IMR-90 (cell line): ENCODE measurements at regions not wholly inside any gene's neighbourhood (a gene's known extent, or its start where the extent isn't known, plus 50 kb on each side); places are given as distances from the start of the nearest gene placed in this dataset.

Source experiments
- ATAC-seq: fragments of 200-7000 bp; cut with Tn5 transposase; 2 replicates; pipeline ENCODE4 v1.9.1; 2020; ENCODE audit warnings: low read depth, mild to moderate bottlenecking, moderate library complexity
- BruUV-seq: library from RNA; stranded (reverse); fragments of 400-500 nt; replicated peaks from 2 replicates; lab custom pipeline; 2021; lab: Mats Ljungman, UMichigan
- CTCF ChIA-PET: fragments of 300-600 bp; formaldehyde crosslinking; extraction: SDS; loops from one replicate; lab custom pipeline; 2021; ENCODE audit warnings: antibody characterized with exemption; lab: Yijun Ruan, JAX
- POLR2A ChIA-PET: fragments of 300-600 bp; sonication (Branson Sonifier 250); formaldehyde crosslinking; loops from one replicate; lab custom pipeline; 2022; ENCODE audit warnings: antibody characterized with exemption; ENCODE audit not compliant: unreplicated experiment; lab: Charles Lee
- DNase-seq: peaks from one replicate; pipeline ENCODE4 v3.0.0; 2013
- H2AFZ ChIP-seq: replicated peaks from 2 replicates; pipeline ENCODE3; 2013; ENCODE audit warnings: low read length, mild to moderate bottlenecking; ENCODE audit not compliant: poor library complexity
- H2AK5ac ChIP-seq: 2 replicates; pipeline ENCODE4 v1.6.1; 2013; ENCODE audit warnings: low read depth, low read length, inconsistent platforms
- H2AK9ac ChIP-seq: replicated peaks from 2 replicates; pipeline ENCODE3; 2013; ENCODE audit warnings: mild to moderate bottlenecking, low read depth, low read length, moderate library complexity; ENCODE audit not compliant: poor library complexity
- H2BK120ac ChIP-seq: 2 replicates; pipeline ENCODE4 v1.6.1; 2013; ENCODE audit warnings: low read depth, low read length, inconsistent platforms
- H2BK15ac ChIP-seq: 3 replicates; pipeline ENCODE4 v1.6.1; 2013; ENCODE audit warnings: low read depth, low read length, inconsistent platforms
- H2BK20ac ChIP-seq: 2 replicates; pipeline ENCODE4 v1.6.1; 2013; ENCODE audit warnings: low read depth, mild to moderate bottlenecking, inconsistent platforms, low read length, moderate library complexity
- H2BK5ac ChIP-seq: 2 replicates; pipeline ENCODE4 v1.6.1; 2013; ENCODE audit warnings: mild to moderate bottlenecking, low read depth, low read length, inconsistent platforms; ENCODE audit not compliant: poor library complexity, severe bottlenecking
- H3K14ac ChIP-seq: replicated peaks from 2 replicates; pipeline ENCODE4 v1.6.1; 2013; ENCODE audit warnings: low read depth, low read length, inconsistent platforms
- H3K18ac ChIP-seq: 2 replicates; pipeline ENCODE4 v1.6.1; 2013; ENCODE audit warnings: low read depth, low read length, control low read depth
- H3K23ac ChIP-seq: 2 replicates; pipeline ENCODE4 v1.6.1; 2013; ENCODE audit warnings: low read depth, low read length, inconsistent platforms
- H3K27ac ChIP-seq: 2 replicates; pipeline ENCODE4 v1.5.1; 2013; ENCODE audit warnings: mild to moderate bottlenecking, control low read depth, low read length; ENCODE audit not compliant: insufficient read depth
- H3K27me3 ChIP-seq: 2 replicates; pipeline ENCODE4 v1.6.1; 2013; ENCODE audit warnings: low read length; ENCODE audit not compliant: control insufficient read depth, insufficient read depth
- H3K36me3 ChIP-seq: 2 replicates; pipeline ENCODE4 v1.6.1; 2013; ENCODE audit warnings: low read length, mixed read lengths; ENCODE audit not compliant: control insufficient read depth, insufficient read depth
- H3K4ac ChIP-seq: 2 replicates; pipeline ENCODE4 v1.6.1; 2013; ENCODE audit warnings: low read depth, low read length, inconsistent platforms
- H3K4me1 ChIP-seq: 2 replicates; pipeline ENCODE4 v1.6.1; 2013; ENCODE audit warnings: low read length, mixed read lengths; ENCODE audit not compliant: control insufficient read depth, insufficient read depth
- H3K4me2 ChIP-seq: 2 replicates; pipeline ENCODE4 v1.6.1; 2013; ENCODE audit warnings: low read depth, mild to moderate bottlenecking, control low read depth, low read length, moderate library complexity
- H3K4me3 ChIP-seq: 2 replicates; pipeline ENCODE4 v1.5.1; 2013; ENCODE audit warnings: low read depth, mild to moderate bottlenecking, control low read depth, low read length, moderate library complexity; ENCODE audit not compliant: insufficient read depth
- H3K56ac ChIP-seq: 2 replicates; pipeline ENCODE4 v1.6.1; 2013; ENCODE audit warnings: low read length, inconsistent platforms; ENCODE audit not compliant: insufficient read depth; ENCODE audit errors: extremely low read depth
- H3K79me1 ChIP-seq, 2 experiments: 2 replicates each; pipeline ENCODE4 v1.6.1; 2013; ENCODE audit warnings: low read length in 2 of 2, inconsistent platforms in 1 of 2, low read depth in 1 of 2
- H3K9ac ChIP-seq: 2 replicates; pipeline ENCODE4 v1.6.1; 2013; ENCODE audit warnings: low read depth, low read length, control low read depth
- H3K9me1 ChIP-seq: 2 replicates; pipeline ENCODE4 v1.6.1; 2013; ENCODE audit warnings: low read length, inconsistent platforms; ENCODE audit not compliant: insufficient read depth
- H3K9me3 ChIP-seq: 2 replicates; pipeline ENCODE4 v1.6.1; 2013; ENCODE audit warnings: low read length; ENCODE audit not compliant: control insufficient read depth, insufficient read depth
- H4K20me1 ChIP-seq: 2 replicates; pipeline ENCODE4 v1.6.1; 2013; ENCODE audit warnings: low read length, inconsistent platforms; ENCODE audit not compliant: insufficient read depth
- H4K5ac ChIP-seq: 2 replicates; pipeline ENCODE4 v1.6.1; 2013; ENCODE audit warnings: mild to moderate bottlenecking, low read depth, low read length, control low read depth
- H4K8ac ChIP-seq, 2 experiments: 2 replicates each; pipeline ENCODE4 v1.6.1; 2013; ENCODE audit warnings: low read depth in 2 of 2, low read length in 2 of 2, control low read depth in 1 of 2, inconsistent platforms in 1 of 2
- H4K91ac ChIP-seq: 2 replicates; pipeline ENCODE4 v1.6.1; 2013; ENCODE audit warnings: low read depth, low read length, inconsistent platforms; ENCODE audit not compliant: insufficient read depth
- CEBPB ChIP-seq: IDR thresholded peaks from 2 replicates; pipeline ENCODE4 v1.6.1; 2012; ENCODE audit warnings: low read depth, low read length, improper control_type of control experiment
- MXI1 ChIP-seq: IDR thresholded peaks from 2 replicates; pipeline ENCODE4 v1.6.1; 2012; ENCODE audit warnings: low read depth, mild to moderate bottlenecking, low read length, moderate library complexity, borderline replicate concordance
- RAD21 ChIP-seq: IDR thresholded peaks from 2 replicates; pipeline ENCODE4 v1.6.1; 2012; ENCODE audit warnings: low read length, improper control_type of control experiment
- RCOR1 ChIP-seq: IDR thresholded peaks from 2 replicates; pipeline ENCODE4 v1.6.1; 2012; ENCODE audit warnings: mild to moderate bottlenecking, low read length, improper control_type of control experiment; ENCODE audit not compliant: insufficient replicate concordance
- WGBS, 2 experiments: methylation state at CpG; one replicate each; pipeline versions ENCODE4 v1.1.5 to v1.1.7; 2013; ENCODE audit warnings: missing lambda C conversion rate in 2 of 2; ENCODE audit not compliant: insufficient read length in 1 of 2; ENCODE audit errors: extremely low coverage in 2 of 2; 5-methylcytosine and 5-hydroxymethylcytosine counted together
- dilution Hi-C: fragments of 300-500 bp; cut with HindIII; formaldehyde crosslinking; loops from one replicate; pipeline ENCODE4 v1.14.3; 2018; ENCODE audit warnings: low sequenced_read_pairs; ENCODE audit not compliant: unreplicated experiment
- in situ Hi-C: fragments of 300-500 bp; cut with MboI; formaldehyde crosslinking; loops from 3 replicates; pipeline ENCODE4 v1.14.3; 2019; ENCODE audit warnings: low sequenced_read_pairs, inconsistent platforms, mixed read lengths
- intact Hi-C: fragments of 100-400 bp; cut with micrococcal nuclease; formaldehyde crosslinking; loops from 2 replicates; pipeline ENCODE4 v1.10.0; 2022

GRCh38 chr3:22661121-22661700 lies 541.9 kb upstream of the UBE2E2 start:
- Histone ChIP-seq H3K36me3 (no peaks in the 10 kb centered on the region), H3K27ac (no peak overlapping the region), H2AK5ac (no peak overlapping the region), H2BK5ac (no peak overlapping the region), H3K56ac (no peak overlapping the region), H3K79me1 (no peaks in the 10 kb centered on the region), H2BK20ac (no peak overlapping the region), H3K9me1 (no peaks in the 10 kb centered on the region), H3K27me3 (no peaks in the 10 kb centered on the region), H2AK9ac (no peak overlapping the region), H3K4me1 (no peaks in the 10 kb centered on the region), H2BK15ac (no peak overlapping the region), H3K4me3 (no peak overlapping the region), H3K18ac (no peak overlapping the region), H3K9me3 (peaks cover 8% of the 10 kb centered on the region), H4K20me1 (no peaks in the 10 kb centered on the region), H4K91ac (no peak overlapping the region), H3K4ac (no peak overlapping the region), H4K8ac (no peak overlapping the region), H3K23ac (no peak overlapping the region), H3K14ac (no peak overlapping the region), H3K4me2 (no peak overlapping the region), H2AFZ (no peak overlapping the region), H4K5ac (no peak overlapping the region), H2BK120ac (no peak overlapping the region), H3K9ac (no peak overlapping the region)
- WGBS, 2 experiments, result no CpG with 5 or more reads among the region's 2 CpGs
- CTCF ChIA-PET, result no interaction called here
- in situ Hi-C loops, result no loop called here
- no peak for ATAC-seq
- TF ChIP-seq CEBPB, result no peak
- no peak for TF ChIP-seq RAD21
- TF ChIP-seq RCOR1, result no peak
- TF ChIP-seq MXI1, result no peak
- intact Hi-C loops, result no loop called here
- POLR2A ChIA-PET, result no interaction called here
- no peak for DNase-seq
- no TSS peak for BruUV-seq
- dilution Hi-C loops, result no loop called here
